Retinal pigment epithelial cell (primary cell): ENCODE measurements at regions not wholly inside any gene's neighbourhood (a gene's known extent, or its start where the extent isn't known, plus 50 kb on each side); places are given as distances from the start of the nearest gene placed in this dataset.

Experiments used
- DNase-seq: peaks from one replicate; pipeline ENCODE4 v3.0.0-alpha.2; 2010; ENCODE audit warnings: low read depth
- H3K4me3 ChIP-seq: 2 replicates; pipeline ENCODE4 v1.5.1; 2011; ENCODE audit warnings: mild to moderate bottlenecking, low read length, control low read depth, moderate library complexity
- CTCF ChIP-seq: conservative IDR thresholded peaks from 2 replicates; pipeline ENCODE4 v1.5.1; 2011; ENCODE audit warnings: low read depth, low read length, control low read depth, inconsistent platforms

- no peak for TF ChIP-seq CTCF
- H3K4me3 ChIP-seq, result no peak overlapping the region
- no peak for DNase-seq
Observed at GRCh38 chr10:4751211-4751610, 74.8 kb upstream of the AKR1E2 start.

- no peak for DNase-seq
- no peak for TF ChIP-seq CTCF
- H3K4me3 ChIP-seq, result no peak overlapping the region
Observed at GRCh38 chr10:4749271-4749574, 76.8 kb upstream of the AKR1E2 start.

GRCh38 chr10:4748491-4749270 lies 77.3 kb upstream of the AKR1E2 start:
- TF ChIP-seq CTCF, result no peak
- DNase-seq, result no peak
- no peak overlapping the region for H3K4me3 ChIP-seq

- DNase-seq, result no peak
- no peak for TF ChIP-seq CTCF
- H3K4me3 ChIP-seq, result no peak overlapping the region
Observed at GRCh38 chr10:4742217-4742616, 83.8 kb upstream of the AKR1E2 start.

GRCh38 chr10:4740471-4740870 lies 85.5 kb upstream of the AKR1E2 start:
- TF ChIP-seq CTCF, result no peak
- DNase-seq, result peak; percentile 21

GRCh38 chr10:4736608-4737007 lies 89.4 kb upstream of the AKR1E2 start:
- TF ChIP-seq CTCF, result no peak
- no peak overlapping the region for H3K4me3 ChIP-seq
- no peak for DNase-seq

More at GRCh38 chr10:4740471-4740870, 85.5 kb upstream of the AKR1E2 start:
- H3K4me3 ChIP-seq, result no peak overlapping the region

- H3K4me3 ChIP-seq, result no peak overlapping the region
- no peak for DNase-seq
- no peak for TF ChIP-seq CTCF
Observed at GRCh38 chr10:4736183-4736582, 89.8 kb upstream of the AKR1E2 start.
